Fibroblast of peridontal ligament (primary cell): ENCODE measurements at regions not wholly inside any gene's neighbourhood (a gene's known extent, or its start where the extent isn't known, plus 50 kb on each side); places are given as distances from the start of the nearest gene placed in this dataset.
"Not testable (repeated sequence)": the region's sequence is repeated elsewhere in the genome, so short reads cannot be mapped to it uniquely, and the experiment has no call there.

ENCODE experiments used
- DNase-seq: peaks from one replicate; pipeline ENCODE4 v3.0.0-alpha.2; 2010; ENCODE audit errors: extremely low read depth

GRCh38 chr11:121904148-121904547 is 211.9 kb downstream of the BLID start:
- no peak for DNase-seq

DNA sequence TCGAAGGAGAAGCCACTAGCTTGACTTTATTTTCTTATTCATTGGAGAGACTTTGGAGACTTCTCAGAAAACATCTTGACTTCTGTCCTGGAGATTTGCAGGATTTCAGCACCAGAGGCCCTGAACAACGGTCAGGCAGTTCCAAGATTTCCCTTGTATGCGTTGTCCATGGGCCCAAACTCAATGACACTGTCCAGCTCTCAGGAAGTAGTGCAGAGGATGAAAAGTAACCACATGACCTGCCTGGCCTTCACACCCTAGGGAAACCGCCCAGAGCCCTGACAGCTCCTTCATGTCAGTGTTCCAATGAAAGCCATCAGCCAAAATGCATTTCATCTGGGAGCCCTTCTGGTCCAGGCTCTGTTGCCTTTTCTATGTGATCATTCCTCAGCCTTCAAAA is 214.1 kb downstream of the BLID start:
- DNase-seq: no peak

GRCh38 chr11:121901417-121901816 is 214.6 kb downstream of the BLID start:
- DNase-seq: not testable (repeated sequence)

DNA sequence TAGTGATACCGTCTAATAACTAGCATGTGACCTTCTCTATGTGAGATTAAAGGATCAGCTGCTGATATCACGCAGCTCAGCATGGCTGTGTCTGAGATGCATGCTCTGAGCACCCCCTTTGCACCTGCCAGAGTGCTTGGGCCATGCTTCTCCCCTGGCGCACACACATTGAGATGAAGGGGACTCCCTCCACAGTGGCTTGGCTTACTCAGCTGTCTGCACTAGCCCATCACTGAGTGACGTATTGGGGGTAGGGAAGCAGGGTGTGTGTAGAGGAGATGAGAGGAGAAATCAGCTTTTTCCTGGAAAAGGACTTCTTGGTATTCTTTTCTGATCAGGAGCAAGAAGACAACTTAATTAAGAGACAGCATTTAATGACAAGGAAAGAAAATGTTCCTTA is 216.5 kb downstream of the BLID start:
- DNase-seq: no peak

DNA sequence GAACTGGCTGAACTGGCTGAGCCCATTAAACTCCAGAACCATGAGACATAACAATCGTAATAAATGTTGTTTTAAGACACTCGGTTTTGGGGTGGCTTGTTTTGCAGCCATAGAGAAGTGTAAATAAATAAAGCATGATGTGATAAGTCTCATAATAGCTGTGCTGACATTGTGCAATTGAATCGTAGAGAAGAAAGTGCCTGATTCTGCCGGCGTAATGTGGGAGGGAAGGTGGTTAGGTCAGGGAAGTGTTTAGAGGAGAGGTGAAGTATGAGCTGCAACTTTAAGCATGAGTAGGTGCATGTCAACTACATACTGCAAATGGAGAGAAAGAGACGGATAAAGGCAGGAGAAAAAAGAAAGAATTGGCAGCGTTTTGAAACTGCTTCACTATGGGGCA is 217.1 kb downstream of the BLID start:
- no peak for DNase-seq

DNA sequence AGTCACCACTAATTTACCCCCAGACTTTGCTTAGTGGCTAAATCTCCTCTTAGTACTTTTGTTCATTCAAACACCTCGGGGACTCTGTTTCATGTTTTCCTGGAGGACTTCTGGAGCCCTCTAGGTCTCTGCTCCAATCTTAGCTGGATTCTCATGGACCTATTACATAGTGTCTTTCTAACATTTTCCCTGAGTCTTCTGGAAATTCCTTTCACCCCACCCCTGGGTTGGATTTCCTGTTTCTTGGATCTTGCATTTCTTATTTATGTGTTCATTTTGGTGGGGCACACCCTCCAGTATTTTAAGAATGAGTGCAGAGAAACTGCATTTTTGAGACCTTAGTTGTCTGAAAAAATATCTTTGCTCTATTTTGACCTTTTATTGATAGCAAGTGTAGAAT is 220.1 kb downstream of the BLID start:
- DNase-seq: peak; percentile 79

DNA sequence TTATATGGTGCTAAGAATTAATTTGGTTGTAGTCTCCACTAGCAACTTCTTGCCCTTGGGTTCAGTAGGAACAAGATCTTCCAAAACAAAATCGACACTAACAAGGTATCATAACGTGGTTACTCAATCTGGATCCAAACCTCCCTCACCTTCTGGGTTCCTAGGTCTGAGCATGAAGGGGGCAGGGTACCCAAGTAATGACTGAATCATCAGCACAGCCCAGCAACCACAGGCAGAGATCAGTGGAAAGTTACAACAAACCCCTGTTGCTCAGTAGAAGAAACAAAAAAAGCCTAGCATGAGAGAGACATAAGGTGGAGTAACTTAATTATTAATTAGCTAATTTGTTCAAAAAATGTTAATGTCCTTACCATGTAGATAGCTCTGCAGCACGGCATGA is 221.4 kb downstream of the BLID start:
- DNase-seq: peak; percentile 34

DNA sequence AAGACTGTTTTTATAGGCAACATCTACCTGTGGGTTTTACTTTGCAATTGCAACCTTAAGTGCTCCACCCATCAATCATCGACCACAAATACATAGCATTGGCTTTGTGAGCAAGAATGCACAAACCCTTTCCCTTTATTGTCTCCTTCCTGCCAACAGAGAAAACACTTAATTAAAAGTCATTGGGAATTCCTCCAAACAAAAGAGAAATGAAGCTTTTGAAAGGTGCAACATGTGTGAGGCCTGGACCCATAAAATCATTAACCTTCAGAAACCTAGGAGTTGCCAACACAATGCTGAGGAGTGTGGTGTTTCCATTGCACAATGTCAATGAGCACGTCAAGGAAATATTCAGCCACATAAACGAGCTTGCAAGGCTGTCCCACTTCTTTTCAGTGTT is 223.2 kb downstream of the BLID start:
- peak; percentile 50 for DNase-seq

DNA sequence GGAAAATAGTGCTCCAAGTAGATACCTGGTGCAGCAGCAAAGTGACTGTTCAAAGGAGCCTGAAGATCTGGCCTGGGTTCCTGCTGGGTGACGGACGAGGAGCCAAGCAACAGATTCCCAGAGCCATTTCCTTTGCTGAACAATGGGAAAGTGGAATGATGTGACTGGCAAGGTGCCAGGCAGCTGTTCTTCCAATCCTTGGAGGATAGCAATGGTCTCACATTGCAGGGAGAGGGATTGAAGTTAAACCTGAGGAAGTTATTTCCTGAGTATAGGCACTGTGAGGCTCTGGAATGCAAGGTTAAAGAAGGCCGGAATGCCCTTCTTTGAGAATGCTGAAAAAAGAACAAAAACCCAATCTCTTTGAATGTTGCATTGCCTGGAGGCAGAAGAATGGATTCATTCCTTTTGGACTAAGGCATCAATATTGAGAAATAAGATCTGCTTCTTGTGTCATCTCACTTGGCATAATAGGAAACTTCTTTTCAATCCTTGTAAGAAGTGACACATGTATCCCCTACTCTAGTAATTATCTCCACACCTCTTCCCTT is 223.8 kb downstream of the BLID start:
- DNase-seq: peak; percentile 83

GRCh38 chr11:121890946-121891515 is 225.0 kb downstream of the BLID start:
- DNase-seq: no peak

GRCh38 chr11:121890377-121890776 is 225.6 kb downstream of the BLID start:
- peak; percentile 99 for DNase-seq

DNA sequence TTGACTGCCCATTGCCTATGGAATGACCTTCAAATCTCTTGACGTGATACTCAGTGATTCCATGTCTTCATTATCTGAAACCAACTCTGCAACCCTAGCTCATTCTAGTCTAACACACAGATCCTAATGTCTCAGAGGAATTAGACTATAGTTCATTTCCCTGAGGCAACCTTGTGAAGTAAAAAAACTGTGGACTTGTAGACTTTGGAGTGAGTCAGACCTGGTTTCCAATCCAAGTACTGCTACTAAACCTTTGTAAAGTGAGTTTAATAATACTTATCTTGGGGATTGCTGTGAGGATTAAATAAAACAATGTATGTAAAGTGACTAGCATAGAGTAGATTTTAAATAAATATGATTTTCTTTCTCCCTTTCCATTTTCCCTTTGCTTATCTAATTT is 226.1 kb downstream of the BLID start:
- peak; percentile 81 for DNase-seq

- peak; percentile 30 for DNase-seq
Observed at GRCh38 chr11:121889186-121889585, 226.8 kb downstream of the BLID start.

DNA sequence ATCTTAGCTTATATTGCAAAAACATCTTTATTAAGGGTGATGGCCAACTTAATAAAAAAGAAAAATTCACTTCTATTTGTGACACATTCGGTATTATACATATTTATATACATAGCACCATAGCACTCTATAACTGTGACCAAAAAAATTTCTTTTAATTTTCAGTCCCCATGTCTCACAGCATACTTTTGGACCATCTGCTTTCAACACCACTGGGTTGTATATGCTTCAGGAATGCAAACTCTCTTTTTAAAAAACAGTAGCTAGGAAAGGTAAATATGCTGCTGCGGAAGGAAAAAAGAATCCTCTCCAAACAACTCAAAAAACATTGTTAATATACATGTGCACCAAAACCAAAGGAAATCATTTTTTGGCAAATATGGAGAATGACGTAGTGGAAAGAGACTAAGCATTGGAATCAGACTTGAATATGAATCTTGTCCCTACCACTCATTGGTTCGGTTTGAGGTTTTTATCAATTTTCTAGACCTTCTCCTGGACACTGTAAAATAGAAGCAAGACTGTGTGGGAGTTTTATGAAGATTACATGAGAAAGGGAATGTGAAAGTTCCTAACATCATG is 227.9 kb downstream of the BLID start:
- DNase-seq: no peak

DNA sequence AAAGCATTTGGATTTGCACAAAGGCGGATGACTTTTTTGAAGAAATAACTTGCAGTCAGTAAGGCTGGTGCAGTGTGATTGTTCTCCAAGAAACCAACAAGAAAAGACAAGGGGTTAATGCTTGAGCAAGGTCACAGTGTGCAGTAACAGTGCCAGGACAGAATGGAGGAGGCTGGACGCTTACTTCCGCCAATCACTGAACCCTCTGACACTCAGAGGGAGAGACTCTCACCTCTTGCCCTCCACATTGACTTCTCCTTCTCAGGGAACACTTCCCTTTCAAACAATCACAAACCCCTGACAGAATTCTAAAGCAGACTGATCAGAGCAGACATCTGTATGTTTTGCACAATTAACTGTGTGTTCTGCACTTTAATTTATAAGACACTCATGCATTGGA is 228.4 kb downstream of the BLID start:
- no peak for DNase-seq

GRCh38 chr11:121886996-121887395 is 229.0 kb downstream of the BLID start:
- DNase-seq: no peak

- peak; percentile 31 for DNase-seq
Observed at GRCh38 chr11:121886005-121886734, 229.8 kb downstream of the BLID start.

GRCh38 chr11:121884626-121885025 is 231.4 kb downstream of the BLID start:
- no peak for DNase-seq

DNA sequence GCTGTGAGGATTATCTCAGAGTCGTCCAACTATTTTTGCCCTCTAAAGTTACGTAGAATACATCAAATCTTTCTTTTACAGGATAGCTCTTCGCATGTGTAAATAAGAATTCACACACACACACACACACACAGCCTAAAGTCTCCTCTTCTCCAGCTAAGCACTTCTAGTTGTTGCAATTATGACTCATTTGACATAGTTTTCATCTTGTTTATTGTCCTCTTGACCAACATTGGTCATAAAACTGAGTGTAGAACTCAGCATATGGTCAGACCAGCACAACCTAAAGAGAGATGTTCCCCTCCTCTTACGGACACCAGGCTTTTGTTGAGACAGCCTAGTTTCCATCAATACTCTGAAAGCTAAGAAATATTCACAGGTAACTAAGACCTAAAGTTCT is 234.2 kb downstream of the BLID start:
- peak; percentile 77 for DNase-seq

GRCh38 chr11:121877152-121877551 is 238.9 kb downstream of the BLID start:
- DNase-seq: no peak

- DNase-seq: no peak
Observed at GRCh38 chr11:121873766-121874165, 242.2 kb downstream of the BLID start.

DNA sequence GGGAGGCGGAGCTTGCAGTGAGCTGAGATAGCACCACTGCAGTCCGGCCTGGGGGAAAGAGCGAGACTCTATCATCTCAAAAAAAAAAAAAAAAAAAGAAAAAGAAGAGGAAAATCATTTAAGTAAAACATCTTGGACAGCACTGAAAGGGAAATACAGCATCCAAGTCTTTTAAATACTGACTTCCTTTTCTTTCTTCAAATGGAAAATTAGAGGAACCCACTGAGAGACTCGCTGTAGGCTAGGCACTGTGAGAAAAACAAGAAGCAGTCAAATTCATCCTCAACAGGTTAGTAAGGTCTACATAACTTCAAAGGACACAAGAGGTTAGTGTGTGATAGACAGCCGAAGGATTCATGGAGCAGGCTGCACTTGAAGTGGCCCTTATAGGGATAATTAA is 243.7 kb downstream of the BLID start:
- DNase-seq: no peak
